HT1080 (cell line): ENCODE measurements at regions not wholly inside any gene's neighbourhood (a gene's known extent, or its start where the extent isn't known, plus 50 kb on each side); places are given as distances from the start of the nearest gene placed in this dataset.
A peak's percentile ranks its signal among the peaks of the same experiment; 100 is the strongest.

Source experiments
- DNase-seq: peaks from one replicate; pipeline ENCODE4 v3.0.0-alpha.2; 2015; ENCODE audit warnings: low read depth

DNA sequence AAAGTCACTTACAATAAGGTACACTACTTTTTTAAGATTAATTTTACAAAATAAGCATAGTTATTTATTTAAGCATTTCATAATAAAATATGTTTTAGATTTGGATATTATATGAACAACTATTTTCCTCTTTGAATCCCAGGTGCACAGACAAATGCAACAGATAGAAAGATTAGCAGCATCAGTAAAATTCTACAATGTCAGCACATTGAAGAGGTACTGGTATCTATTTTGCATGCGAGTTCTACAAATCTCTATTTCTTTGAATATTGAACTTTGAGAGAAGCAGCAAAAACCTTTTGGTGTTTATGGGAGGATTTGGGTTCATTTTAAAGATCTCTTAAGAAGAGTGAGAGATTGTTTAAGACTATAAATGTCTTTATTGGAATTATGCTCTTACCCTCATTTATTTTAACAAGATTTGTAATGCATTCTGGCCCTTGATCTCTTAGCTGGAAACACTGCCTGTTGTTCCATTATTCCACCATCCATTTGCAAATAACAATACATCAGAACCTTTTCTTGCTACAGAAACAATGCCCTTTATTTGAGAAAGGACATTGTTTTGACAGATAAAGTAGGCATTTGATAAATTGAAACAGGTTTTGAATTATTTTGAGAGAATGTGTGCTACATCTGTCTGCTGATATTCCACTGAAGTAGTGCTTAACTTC lies 558.8 kb upstream of the KLHL1 start:
- no peak for DNase-seq

DNA sequence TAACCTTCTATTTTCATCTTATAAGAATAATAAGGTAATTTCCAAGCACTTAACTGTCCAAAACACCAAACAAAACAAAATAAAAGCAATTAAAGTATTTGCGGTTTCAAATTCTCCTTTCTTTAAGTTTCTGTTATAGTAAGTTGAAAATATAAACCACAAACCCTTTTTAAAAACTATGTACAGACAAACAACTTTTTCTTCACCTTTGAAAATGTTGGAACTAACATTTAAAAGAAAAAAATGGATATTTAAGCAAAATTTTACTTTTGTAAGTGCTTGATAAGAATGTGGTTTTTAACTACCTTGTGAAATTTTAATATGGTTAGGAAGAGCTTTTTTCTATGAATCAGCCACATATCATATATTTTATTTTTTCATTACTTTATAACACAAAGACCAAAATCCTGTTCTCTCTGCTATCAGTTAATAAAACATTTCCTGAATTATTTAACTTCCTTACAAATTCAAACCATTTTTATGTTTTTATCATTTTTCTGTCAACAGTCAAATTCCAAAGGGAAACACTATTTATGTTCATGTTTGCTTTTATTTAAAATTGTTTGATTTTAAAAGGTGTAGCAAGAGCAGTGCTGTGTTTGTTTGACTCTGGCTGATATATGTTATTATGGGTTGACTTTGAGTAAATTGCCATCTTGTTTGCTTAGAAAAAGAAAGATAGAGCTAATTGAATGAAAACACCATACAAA lies 554.1 kb upstream of the KLHL1 start:
- no peak for DNase-seq

DNA sequence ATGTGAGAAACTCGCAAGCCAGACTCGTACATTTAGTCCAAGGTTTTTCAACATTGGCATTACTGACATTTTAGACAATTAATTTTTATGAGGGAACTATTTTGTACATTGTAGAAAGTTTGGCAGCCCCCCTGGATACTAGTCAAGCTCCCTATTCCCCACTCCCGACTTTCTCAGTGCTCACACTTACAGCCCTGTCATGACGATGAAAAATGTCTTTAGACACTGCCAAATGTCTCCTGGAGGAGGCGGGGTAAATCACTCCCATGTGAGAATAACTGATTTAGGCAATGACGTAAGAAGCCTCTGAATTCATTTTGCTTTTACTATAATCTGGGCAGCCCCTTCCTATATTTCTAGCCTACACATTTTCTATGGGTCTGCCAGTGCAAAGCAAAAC lies 535.8 kb upstream of the KLHL1 start:
- DNase-seq = no peak

DNA sequence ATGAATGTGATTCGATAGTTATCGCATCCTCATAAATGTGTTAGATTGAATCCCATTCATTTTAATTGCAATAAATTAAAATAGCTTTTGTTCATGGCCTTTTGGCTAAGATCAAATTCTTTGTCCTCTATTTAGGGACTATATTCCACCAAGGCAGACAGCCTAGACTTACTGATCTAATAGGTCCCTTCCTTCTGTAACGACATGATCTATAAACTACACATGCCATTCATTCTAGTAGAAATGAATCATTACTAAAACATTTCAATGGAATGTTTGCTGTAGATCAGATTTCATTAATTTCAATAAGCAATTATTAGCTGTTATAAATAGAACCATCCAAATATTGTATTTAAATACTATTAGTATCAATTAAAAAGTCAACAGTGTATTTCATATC lies 526.6 kb upstream of the KLHL1 start:
- no peak for DNase-seq

DNA sequence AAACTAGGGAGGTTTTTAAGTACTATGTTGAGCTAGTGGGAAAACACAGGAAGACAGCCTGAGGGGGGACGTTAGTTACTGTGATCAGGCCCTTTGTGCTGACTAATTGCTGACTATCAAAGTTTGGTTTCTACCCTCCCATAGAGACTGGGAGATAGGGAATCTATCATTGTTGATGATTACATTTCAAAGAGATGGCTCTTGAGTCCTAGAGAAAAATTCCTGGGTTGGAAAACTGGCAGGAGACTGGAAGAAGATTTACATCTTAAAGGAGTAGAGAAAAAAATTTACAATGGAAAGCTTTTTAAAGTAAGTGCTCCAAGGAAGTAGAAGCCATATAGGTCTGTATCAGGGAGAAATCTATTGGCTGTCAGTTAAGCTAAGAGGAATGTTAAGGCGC lies 522.0 kb upstream of the KLHL1 start:
- DNase-seq = no peak

DNA sequence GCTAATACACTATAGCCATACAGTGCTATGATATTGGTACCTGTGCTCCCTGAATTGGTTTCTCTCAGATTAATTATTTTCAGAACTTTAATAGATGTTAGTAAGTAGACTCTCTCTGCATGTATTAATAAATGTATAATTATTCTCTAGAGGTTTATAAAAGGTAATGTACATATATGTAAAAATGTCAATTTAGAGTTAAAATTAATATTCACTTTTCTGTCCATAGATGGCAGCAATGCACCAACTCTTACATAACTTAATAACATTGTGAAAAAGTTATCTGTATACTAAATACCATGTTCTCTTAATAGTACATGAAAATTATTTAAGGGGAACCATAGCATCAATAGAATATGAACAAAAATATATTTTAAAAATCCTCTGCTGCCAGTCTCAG lies 515.0 kb upstream of the KLHL1 start:
- DNase-seq = no peak

DNA sequence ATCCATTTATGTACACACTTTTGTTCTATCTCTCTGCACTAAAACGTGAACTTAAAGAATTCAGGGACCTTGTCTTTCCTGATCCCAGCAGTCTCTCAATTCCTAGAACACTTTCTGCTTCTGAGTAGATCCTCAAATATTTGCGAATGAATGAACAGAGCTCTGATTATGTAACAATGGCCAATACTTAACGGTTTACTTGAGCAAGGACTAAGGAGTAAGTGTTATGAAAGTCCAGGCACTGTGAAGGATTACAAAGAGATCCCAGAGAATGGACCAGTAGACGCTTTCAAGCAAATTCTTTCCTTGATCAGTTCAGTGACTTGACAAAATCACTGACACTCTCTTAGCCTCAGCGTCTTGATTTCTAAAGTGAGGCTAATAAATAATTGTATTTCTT lies 514.5 kb upstream of the KLHL1 start:
- DNase-seq = no peak

DNA sequence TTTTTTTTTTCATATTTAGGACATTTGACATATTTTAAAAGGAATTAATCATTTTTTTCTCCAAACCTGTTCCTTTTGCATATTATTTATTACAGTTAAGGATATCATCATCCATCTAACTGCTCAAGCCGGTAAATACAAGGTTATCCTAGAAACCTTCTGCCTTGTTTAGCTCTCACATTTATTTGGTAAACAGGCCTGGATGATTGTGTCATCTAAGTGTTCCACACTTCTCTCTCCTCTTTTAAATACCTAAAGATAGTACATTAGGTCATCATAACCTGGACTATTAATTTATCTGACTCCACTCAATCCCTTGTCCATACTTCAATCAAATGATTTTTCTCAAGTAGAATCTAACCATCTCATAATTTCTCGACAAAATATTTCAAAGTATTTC lies 511.7 kb upstream of the KLHL1 start:
- DNase-seq = no peak

DNA sequence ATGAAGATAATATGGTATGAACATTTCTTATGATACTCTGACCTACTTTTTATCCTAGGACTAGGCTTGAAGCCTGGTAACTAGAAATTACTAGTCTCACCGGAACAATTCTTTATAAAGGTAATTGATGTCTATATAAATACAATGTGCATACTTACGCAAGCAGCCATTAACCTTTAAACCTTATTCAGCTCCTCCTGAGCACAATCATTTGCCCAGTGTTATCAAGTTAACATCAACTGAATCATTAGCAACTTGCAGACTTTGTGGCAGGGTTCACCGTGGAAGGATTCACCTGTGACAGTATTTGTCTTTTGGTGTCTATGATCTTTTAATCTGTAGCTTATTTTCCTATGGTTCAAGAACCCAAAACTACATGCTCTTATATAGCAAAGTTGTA lies 508.6 kb upstream of the KLHL1 start:
- no peak for DNase-seq

DNA sequence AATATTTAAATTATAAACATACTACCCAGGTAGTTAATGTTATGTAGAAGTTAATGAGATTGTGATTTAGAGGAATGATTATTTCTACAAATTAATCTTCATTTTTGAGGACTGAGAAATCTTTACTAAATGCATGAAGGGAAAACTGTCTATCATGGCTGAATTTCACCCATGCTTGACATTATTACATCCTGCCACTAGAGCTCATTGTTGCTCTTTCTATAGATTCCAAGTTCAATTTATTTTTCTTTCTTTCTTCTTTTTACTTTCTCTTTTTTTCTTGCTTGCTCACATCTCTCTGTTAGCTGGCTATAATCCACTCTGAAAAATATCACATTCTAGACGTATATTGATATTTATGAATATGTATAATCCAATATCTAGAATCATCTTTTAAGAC lies 505.0 kb upstream of the KLHL1 start:
- DNase-seq = no peak

DNA sequence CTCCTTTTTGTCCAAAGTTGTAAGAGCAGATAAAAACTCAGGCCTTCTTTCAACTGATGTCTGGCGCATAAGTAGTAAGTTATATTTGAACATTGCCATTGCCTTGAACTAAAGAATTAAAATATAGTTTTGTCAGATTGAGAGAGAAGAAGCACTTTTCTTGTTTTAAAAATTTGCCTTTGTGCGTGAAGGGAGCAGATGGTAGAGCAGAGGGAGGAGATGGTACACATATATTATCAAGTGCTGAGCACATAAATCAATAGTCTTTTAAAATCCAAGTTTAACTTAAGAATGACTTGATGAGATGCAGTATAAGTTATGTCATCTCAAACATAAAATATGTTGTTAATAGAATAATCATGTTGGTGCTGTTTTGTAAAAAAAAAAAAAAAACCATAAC lies 504.6 kb upstream of the KLHL1 start:
- no peak for DNase-seq

DNA sequence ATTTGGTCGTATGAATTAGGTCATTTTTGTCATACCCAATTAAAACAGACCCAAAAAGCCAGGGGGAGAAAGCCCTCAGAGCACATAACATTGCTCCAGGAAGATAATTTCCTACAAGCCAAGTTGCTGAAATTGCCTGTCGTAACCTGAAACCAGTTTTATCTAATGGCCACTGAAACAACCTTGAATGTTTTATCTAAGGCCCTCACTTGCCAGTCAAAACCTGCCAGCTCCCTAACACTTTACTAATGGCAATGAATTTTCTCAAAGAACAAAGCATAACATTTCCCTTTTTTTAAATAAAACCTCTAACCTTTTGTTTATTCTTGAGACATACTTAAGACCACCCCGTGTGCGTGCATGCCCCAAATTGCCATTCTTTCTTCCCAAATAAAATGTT lies 496.2 kb upstream of the KLHL1 start:
- DNase-seq = no peak

DNA sequence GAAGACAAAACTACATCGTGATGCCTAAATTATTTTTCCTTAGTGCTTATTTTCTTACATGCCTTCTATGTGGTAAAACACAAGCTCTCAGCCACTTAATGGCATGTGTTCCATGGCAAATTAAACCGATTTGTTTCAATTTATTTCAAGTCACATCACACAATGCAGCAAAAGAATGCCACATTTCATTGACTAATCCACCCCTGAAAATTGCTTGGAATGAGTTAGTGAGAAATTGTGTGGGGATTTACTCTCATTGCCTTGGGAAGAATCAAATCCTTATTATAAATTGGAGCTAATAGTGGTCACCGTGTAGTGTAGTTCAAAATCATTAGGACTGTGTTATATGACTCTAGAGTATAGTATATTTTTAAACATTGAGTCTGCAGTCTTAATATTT lies 485.5 kb upstream of the KLHL1 start:
- DNase-seq = no peak

DNA sequence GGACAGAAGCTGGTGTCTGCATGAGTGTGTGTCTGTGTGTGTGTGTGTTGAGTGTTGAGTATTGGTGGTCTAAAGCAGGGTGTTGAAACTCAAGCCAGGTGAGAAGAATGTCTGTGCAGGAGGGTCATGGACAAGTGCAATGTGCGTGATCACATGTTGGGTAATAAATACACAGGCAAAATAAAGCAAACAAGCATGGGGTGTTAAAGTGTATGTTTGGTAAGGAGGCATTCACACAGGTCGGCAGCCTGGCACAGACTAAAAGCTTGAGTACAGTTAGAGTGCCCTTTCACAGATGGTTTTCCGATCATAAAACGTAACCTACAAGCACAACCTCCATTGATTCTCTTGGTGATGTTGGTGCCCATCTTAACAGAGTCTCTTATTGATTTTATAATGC lies 476.9 kb upstream of the KLHL1 start:
- no peak for DNase-seq

DNA sequence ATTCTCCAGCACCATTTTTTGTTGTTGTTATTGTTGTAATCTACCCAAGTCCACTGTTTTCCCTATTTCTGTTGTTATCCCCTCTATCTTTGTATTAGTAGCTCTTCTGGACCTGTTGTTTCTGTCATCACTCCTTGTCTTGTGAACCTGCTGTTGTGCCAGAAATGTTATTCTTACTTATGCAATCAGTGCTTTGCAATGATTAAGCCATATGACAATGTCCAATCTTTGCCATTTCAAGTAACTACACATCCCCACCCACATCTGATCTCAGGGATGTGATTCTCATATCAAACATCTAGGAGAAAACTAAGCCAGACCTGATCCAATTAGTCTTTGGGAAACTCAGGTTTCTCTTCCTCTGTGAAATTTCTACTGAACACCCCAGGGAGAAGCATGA lies 472.6 kb upstream of the KLHL1 start:
- DNase-seq = no peak

DNA sequence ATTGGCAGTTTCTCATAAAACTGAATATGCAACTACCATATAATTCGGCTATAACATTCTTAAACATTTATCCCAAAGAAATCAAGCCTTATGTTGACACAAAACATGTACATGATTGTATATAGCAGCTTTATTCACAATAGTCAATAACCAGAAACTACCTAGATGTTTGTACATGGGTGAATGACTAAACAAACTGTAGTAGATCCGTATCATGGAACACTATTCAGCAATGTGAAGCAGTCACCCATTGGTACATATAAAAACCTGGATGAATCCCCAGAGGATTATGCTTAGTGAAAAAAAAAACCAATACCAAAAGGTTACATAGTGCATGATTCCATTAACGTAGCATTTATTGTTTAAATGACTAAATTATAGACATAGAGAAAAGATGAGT lies 471.7 kb upstream of the KLHL1 start:
- no peak for DNase-seq

DNA sequence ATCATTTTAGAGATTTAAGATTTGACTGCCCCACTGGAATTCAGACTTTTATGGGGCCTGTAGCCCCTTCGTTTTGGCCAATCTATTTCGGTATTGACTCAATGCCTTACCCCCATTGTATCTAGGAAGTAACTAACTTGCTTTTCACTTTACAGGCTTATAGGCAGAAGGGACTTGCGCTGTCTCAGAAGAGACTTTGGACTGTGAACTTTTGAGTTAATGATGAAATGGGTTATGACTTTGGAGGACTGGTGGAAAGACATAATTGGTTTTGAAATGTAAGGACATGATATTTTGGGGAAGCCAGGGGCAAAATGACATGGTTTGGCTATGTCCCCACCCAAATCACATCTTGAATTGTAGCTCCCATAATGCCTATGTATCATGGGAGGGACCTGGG lies 463.0 kb upstream of the KLHL1 start:
- no peak for DNase-seq

DNA sequence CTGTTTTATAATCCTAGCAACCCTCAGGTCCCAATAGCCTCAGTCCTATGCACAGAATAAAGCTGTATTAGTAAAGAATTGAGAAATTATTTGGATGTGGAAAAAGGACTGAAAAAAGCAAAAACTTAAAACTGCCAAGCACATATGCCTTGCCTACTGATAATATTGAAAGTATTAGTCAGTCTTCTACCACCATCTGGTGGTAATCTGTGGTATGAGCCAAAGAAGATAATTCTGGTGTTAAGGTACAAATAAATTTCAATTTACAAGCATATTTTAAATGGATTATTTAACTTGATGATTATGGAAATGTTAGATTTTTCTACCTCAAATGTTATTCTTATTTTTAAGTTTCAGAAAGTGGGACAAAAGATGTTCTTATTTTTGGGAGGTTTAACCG lies 460.3 kb upstream of the KLHL1 start:
- DNase-seq = peak; percentile 41

DNA sequence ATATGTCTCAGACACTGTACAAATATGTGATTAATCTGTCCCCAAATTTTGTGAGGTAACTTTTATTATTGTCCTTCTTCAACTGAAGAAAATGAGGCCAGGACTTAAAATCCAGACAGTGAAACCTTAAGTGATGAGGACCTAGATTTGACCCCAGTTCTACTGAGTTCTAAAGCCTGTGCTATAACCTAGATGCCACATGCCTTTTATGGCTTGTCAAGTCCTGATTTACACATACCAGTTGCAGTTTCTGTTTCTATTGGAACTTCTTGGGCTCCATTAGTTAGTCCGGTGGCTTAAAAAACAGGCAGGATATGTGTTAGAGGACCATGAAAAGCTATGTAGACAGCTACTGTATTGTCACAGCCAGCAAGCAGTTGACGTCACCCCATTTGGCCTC lies 436.5 kb upstream of the KLHL1 start:
- DNase-seq = no peak

DNA sequence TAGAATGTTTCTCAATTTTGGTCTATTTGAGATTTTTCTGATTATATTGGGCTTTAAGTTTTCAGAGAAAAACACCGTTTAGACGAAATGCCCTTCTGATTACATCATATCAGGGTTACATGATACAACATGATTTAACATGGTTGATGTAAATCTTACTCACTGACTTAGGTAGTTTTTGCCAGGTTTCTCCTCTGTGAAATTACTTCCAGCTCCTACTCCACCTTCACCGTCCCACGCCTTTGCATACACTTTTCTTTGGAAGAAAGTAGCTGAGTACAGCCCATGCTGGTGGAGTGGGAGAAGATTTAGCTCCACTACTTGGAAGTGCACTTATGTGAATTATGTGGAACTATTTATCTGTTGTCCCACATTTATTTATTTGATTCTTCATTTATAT lies 433.2 kb upstream of the KLHL1 start:
- DNase-seq = no peak

DNA sequence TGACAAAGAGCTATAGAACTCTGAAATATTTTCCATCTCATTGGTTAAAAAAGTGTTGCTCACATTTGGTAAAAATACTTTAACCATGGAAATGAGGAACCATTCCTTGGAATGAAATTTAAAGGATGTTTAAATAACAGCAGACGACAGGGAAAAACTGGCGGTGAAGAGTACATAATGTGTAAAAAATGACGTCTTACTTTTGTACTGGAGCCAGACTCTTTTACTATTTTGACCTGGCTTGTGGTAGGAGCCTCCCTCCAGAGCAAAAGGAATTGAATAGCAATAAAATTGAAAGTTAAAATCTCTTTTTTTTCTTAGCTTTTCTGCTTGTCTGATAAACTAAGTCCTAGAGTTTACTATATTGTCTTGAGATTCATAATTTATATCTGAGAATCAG lies 426.2 kb upstream of the KLHL1 start:
- DNase-seq = no peak

DNA sequence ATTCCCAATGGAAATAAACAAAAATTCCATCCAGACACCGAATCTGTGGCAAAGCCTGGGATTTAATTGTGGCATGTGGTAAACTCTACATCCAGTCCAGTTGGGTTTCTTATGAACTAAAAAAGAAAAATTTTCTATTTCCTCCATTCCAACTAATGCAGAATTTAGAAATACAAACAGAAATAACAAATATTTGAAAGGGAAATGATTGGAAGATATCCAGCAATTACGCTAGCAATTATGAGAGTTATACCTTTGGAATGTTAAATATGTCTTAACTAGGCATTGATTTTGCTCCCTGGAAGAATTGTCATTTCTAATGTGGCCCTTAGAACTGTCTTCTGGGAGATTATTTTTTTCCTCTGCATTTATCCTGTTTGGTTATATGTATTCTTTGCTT lies 421.4 kb upstream of the KLHL1 start:
- DNase-seq = no peak

DNA sequence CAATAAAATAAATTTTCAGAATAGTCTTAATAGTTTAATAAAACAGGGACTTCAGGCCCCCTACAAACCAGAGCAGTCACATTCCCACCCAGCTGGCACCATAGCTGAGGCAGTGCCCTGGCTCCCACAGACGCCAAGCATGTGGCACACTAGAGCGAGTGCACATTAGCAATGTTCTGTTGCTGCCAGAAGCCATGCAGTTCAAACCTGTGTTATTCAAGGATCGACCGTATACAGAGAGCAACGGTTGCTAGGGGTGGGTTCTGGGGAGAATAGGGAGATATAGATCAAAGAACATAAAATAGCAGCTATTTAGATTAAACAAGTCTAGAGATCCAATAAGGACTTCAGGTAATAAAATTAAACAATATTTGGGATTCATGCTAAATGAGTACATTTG lies 419.3 kb upstream of the KLHL1 start:
- no peak for DNase-seq

DNA sequence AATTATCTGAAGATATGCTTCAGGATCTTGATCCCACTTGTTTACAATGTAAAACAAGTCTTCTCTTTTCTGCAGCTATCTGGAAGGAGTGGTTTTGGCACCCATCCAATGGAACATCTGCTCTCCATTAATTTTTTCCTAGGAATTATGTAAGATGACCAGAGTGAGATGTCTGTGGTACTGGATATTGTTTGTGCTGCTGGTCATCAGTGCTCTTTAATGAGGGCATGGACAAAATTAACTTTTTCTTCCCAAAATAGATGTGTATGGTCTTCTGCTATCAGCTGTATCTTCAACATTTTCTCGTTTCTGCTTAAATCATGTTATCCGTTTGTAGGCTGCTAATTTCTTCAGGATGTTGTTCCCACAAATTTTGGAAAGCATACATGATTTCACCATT lies 415.4 kb upstream of the KLHL1 start:
- DNase-seq = no peak
